ENCODE measurements at regions not wholly inside any gene's neighbourhood (a gene's known extent, or its start where the extent isn't known, plus 50 kb on each side); places are given as distances from the start of the nearest gene placed in this dataset.
"Not testable (repeated sequence)": the region's sequence is repeated elsewhere in the genome, so short reads cannot be mapped to it uniquely, and the experiment has no call there.

DNA sequence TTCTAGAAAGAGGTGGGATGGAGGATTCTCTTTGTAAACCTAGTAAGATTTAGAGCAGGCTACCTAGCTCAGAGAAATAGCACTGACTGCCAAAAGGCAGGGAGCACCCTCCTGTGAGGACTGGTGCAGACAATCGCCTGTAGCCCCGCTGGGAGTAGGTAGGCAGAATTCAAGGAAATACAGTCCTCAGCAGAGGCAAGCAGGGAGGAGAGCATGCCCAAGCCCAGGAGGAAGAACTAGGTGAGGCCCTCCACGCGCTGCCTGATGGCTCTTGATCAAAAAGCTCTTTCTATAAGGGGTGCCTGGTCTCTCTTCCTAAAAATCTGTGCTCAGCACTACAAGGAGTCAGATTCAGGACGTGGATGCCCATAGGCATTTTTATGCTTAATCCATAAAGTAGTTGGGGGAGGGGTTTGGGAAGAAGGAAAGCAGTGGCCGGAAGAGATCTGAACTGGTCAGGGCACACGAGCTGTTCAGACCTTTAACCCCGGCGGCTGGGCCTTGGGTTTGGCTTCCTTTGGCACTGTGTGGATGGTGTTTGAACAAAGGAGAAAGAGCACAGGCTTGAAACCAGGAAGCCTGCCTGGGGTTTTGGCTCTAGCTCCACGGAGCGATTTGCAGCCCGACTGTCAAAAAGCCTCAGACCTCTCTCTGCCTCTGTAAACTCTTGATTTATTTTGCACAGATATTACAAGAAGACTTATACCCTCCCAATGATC is 320.6 kb downstream of the FOXO1 start:
- DNase-seq = no peak
- Mint-ChIP-seq H3K27ac (no peak overlapping the region), H3K27me3 (ENCODE audit: low read depth) (no peaks in the 10 kb centered on the region), H3K9me3 (ENCODE audit: insufficient read depth) (no peaks in the 10 kb centered on the region), H3K36me3 (ENCODE audit: low read depth) (no peaks in the 10 kb centered on the region), H3K4me1 (ENCODE audit: low read depth) (no peaks in the 10 kb centered on the region), H3K4me3 (no peak overlapping the region)
- CTCF ChIA-PET = no interaction called here
- no peak for ATAC-seq
- POLR2A ChIA-PET = interaction anchor here (0.5 kb wide), 1 partner anchor 408 kb away, joined by 4 read pairs; no protein-coding TSS in a partner anchor

DNA sequence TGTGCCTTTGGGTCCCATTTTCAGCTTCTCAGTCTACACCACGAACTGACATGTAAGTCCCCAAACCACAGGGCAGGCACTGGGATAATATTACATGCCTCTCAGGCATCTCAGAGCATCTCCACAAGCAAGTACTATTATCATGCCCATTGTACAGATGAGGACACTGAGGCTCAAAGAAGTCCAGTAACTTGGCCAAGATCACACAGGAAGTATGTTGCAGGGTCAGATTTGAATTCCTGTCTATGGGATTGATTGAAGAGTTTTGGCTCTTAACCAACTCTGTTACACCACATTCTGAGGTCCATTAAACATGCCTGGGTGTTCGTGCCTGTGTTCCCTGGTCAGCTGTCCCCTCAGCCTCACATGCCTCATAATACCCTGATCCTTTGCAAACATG is 319.8 kb downstream of the FOXO1 start:
- H3K36me3 Mint-ChIP-seq (ENCODE audit: low read depth) = no peaks in the 10 kb centered on the region
- DNase-seq (no peak), ATAC-seq (no peak)
- H3K4me1 Mint-ChIP-seq (ENCODE audit: low read depth) = no peaks in the 10 kb centered on the region
- H3K9me3 Mint-ChIP-seq (ENCODE audit: insufficient read depth) = no peaks in the 10 kb centered on the region
- ChIA-PET CTCF (no interaction called here), POLR2A (no interaction called here)
- H3K27ac Mint-ChIP-seq = no peak overlapping the region
- H3K4me3 Mint-ChIP-seq = no peak overlapping the region
- H3K27me3 Mint-ChIP-seq (ENCODE audit: low read depth) = no peaks in the 10 kb centered on the region

DNA sequence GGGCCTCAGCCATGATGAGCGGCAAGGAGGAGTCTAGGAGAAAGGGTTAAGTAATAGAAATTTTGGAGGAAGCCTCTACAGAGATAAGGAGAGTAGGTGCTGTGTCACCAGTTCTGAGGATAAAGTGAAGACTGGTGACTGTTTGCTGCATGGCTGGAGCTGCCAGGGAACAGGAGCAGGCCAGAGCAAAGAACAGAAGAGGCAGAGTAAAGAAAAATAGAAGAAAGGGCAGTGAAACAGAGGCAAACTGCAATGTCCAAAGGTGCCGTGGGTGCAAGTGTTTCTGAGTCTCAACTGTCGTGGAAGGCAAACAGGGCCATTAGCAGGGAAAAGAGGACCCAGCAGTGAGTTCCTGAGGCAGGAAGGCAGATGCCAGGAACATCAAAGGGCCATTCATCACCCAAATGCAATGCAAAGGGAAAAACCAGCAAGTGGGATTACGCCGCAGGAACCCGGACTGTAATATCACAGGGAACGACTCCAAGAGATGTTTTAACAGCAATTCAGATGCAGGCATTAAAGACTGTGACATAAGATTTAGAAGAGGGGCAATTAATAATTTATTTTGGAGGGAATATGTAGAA is 318.3 kb downstream of the FOXO1 start:
- CTCF ChIA-PET = no interaction called here
- no peaks in the 10 kb centered on the region for H3K4me1 Mint-ChIP-seq (ENCODE audit: low read depth)
- H3K9me3 Mint-ChIP-seq (ENCODE audit: insufficient read depth) = no peaks in the 10 kb centered on the region
- no peak for ATAC-seq
- DNase-seq = no peak
- H3K4me3 Mint-ChIP-seq = no peak overlapping the region
- H3K36me3 Mint-ChIP-seq (ENCODE audit: low read depth) = no peaks in the 10 kb centered on the region
- POLR2A ChIA-PET = no interaction called here
- no peak overlapping the region for H3K27ac Mint-ChIP-seq
- H3K27me3 Mint-ChIP-seq (ENCODE audit: low read depth) = no peaks in the 10 kb centered on the region

DNA sequence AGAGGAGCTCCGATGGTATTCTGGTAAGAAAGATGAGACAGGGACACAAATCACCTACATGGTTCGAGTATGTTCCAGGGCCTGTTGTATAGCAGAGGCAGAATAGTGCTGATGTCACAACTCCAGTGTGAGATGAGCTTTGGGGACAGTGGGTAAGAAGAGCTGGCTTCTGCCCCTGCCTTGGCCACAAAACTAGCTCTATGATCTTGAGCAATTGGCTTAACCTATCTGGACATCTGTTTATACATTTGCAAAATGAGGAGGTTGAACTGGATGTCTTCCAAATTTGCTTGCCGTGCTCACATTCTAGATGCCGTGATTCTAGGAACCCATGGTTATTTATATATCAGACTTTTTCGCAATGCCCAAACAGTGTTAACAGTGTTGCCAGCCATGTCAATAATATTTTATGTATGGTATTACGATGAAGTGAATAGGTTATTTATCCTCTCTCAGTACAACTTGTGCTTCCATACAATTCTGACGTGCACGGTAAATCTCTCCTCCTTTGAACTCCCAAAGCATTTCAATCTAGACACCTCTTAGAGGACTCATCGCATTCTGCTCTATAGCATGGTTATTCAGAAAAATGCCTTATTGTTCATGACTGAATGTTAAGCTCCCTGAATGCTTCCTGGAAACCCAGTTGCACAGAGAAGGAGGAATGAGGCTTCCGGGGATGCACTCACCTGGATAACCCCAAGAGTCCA is 316.0 kb downstream of the FOXO1 start:
- ChIA-PET CTCF (no interaction called here), POLR2A (no interaction called here)
- ATAC-seq = no peak
- DNase-seq = no peak
- H3K4me1 Mint-ChIP-seq (ENCODE audit: low read depth) = no peaks in the 10 kb centered on the region
- H3K27me3 Mint-ChIP-seq (ENCODE audit: low read depth) = no peaks in the 10 kb centered on the region
- H3K36me3 Mint-ChIP-seq (ENCODE audit: low read depth) = no peaks in the 10 kb centered on the region
- H3K27ac Mint-ChIP-seq = no peak overlapping the region
- no peak overlapping the region for H3K4me3 Mint-ChIP-seq
- no peaks in the 10 kb centered on the region for H3K9me3 Mint-ChIP-seq (ENCODE audit: insufficient read depth)

DNA sequence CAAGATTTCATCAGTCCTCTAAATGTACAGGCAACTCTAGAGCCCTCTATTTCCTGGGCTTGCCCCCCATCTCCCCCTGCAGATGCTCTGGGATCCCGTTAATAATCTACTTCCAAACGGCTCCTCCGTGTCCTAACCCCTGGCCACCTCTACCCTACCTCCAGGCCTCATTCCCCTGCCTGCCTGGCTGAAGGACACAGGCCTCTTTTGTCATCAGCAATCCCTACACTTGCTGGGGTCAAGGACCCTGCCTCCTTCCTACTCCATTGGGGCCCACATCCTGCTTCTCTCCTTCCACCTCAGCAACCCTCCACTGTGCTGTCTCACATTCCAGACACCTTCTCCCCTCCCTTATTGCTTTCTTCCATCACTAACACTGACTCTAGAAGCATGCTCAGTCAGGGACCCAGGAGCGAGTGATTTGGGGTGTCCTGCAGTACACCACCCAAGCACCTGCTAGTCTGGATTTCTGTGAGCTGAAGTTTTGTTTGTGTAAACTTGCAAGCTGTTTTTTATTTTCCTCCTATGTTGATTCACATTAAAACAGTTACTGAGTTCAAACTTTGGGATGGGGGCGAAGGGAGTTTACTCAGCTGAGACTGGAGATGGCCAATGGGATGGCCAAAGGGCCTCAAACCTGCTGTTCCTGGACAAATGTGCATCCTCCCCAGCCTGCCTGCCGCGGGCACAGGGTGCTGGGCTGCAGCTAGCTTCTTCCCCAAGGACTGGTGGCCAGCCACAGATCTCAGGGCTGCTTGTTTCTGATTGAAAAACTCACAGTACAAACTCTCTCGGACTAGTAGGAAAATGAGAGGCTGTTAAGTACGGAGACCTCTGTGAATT is 314.7 kb downstream of the FOXO1 start:
- ATAC-seq (no peak), DNase-seq (no peak)
- Mint-ChIP-seq H3K4me1 (ENCODE audit: low read depth) (no peaks in the 10 kb centered on the region), H3K9me3 (ENCODE audit: insufficient read depth) (no peaks in the 10 kb centered on the region), H3K4me3 (no peak overlapping the region), H3K27ac (no peak overlapping the region), H3K36me3 (ENCODE audit: low read depth) (no peaks in the 10 kb centered on the region), H3K27me3 (ENCODE audit: low read depth) (no peaks in the 10 kb centered on the region)
- POLR2A ChIA-PET = no interaction called here
- CTCF ChIA-PET = no interaction called here

DNA sequence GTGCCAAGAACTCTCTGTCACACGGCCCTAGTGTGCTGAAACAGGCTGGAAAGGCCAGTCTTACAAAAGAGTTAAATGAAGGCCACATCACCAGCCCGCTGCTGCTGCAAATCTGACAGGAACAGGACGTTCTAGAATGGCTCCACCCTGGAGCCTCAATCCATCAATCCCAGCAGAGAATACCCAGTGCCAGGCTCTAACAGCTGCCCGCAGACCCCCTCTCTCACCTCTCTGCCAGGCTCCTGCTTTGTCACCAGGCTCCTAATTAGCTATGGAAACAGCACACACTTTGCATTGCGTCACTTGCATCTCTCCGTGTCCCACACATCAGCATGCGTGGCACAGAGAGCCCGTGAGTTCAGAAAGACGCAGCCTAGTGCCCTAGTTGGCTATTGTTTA is 314.1 kb downstream of the FOXO1 start:
- Mint-ChIP-seq H3K27ac (no peak overlapping the region), H3K9me3 (ENCODE audit: insufficient read depth) (no peaks in the 10 kb centered on the region), H3K36me3 (ENCODE audit: low read depth) (no peaks in the 10 kb centered on the region), H3K4me1 (ENCODE audit: low read depth) (no peaks in the 10 kb centered on the region), H3K27me3 (ENCODE audit: low read depth) (no peaks in the 10 kb centered on the region), H3K4me3 (no peak overlapping the region)
- ChIA-PET POLR2A (no interaction called here), CTCF (interaction anchor here (1.1 kb wide), 1 partner anchor 14 kb away, joined by 3 read pairs; no protein-coding TSS in a partner anchor)
- no peak for ATAC-seq
- no peak for DNase-seq

DNA sequence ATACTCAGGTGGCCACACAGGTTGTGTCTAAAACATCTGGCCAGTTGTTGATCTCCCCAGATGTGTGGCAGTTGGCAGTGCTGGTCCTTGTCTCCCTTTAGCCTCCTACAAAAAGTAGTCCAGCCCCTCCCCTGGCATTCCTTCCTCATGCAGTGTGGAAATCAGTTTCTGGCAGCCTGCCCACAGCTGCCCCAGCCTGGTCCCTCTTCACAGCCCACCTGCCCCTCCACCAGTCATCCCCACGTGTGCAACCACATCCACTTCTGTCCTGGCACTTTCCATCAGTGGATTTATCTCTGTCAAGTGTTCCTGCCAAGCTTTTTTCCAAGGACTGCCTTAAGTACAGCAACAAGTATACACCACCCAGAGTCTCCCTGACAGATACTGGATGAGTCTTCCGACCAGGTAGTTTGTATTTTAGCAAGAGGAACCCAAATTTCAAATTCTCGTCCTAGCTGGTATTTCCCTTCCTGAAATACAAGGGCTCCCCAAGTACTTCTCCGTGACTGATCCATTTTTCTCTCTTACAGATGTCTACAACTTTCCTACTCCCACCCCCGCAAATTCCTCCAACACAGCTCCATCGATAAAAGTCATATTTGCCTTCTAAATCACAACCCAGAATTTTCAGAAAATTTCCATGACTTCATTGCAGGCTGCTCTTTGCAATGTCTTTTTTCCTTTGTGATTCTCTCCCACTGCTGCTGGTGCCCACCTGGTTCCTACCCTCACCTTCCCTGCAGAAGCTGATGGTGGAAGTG is 313.5 kb downstream of the FOXO1 start:
- ChIA-PET CTCF (interaction anchor here (0.7 to 1.1 kb wide), 2 partner anchors 12 to 13 kb away, joined by 3 read pairs; no protein-coding TSS in a partner anchor), POLR2A (no interaction called here)
- Mint-ChIP-seq H3K9me3 (ENCODE audit: insufficient read depth) (no peaks in the 10 kb centered on the region), H3K27me3 (ENCODE audit: low read depth) (no peaks in the 10 kb centered on the region), H3K4me3 (no peak overlapping the region), H3K4me1 (ENCODE audit: low read depth) (no peaks in the 10 kb centered on the region), H3K27ac (no peak overlapping the region), H3K36me3 (ENCODE audit: low read depth) (no peaks in the 10 kb centered on the region)
- no peak for DNase-seq
- ATAC-seq = no peak

DNA sequence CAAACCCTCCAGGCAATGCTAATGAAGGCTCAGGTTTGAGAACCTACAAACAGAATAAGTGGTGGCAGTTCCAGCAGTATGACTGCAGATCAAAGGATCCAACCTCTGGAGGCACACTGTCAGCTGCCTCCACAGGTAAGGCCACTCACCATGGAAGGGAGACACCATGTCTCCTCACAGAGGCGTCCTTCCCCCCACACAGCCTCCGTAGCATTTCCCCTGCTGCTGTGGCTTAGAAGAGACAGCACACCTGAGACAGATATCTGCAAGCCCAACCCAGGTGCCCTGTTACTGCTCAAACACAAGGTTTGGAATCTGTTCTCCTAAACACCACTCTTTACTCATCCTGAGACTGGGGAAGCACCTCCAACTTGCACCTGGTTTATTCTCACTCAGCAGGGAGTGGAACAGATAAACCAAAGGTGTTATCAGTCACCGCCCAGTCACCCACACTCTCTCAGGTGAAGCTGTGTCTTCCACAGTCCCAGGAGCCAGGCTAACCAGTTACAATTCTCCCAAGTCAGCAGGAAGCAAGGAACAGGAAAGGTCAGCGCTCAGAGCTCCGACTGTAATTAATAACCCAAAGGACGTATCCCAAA is 311.2 kb downstream of the FOXO1 start:
- ChIA-PET POLR2A (no interaction called here), CTCF (no interaction called here)
- no peak for ATAC-seq
- no peak for DNase-seq
- H3K36me3 Mint-ChIP-seq (ENCODE audit: low read depth) = no peaks in the 10 kb centered on the region
- no peak overlapping the region for H3K4me3 Mint-ChIP-seq
- H3K27me3 Mint-ChIP-seq (ENCODE audit: low read depth) = no peaks in the 10 kb centered on the region
- H3K4me1 Mint-ChIP-seq (ENCODE audit: low read depth) = no peaks in the 10 kb centered on the region
- H3K27ac Mint-ChIP-seq = no peak overlapping the region
- H3K9me3 Mint-ChIP-seq (ENCODE audit: insufficient read depth) = no peaks in the 10 kb centered on the region

DNA sequence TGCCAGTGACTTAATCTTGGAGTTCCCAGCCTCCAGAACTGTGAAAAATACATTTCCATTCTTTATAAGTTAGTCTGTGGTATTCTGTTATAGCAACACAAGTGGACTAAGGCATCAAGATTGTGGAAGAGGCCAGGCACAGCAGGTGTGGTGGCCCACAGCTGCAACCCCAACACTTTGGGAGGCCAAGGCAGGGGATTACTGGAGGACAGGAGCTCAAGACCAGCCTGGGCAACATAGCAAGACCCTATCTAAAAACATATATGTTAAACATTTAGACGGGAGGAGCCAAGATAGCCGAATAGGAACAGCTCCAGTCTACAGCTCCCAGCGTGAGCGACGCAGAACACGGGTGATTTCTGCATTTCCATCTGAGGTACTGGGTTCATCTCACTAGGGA is 310.4 kb downstream of the FOXO1 start:
- ChIA-PET CTCF (no interaction called here), POLR2A (no interaction called here)
- DNase-seq (no peak), ATAC-seq (no peak)
- Mint-ChIP-seq H3K9me3 (ENCODE audit: insufficient read depth) (no peaks in the 10 kb centered on the region), H3K36me3 (ENCODE audit: low read depth) (no peaks in the 10 kb centered on the region), H3K4me3 (no peak overlapping the region), H3K27ac (no peak overlapping the region), H3K27me3 (ENCODE audit: low read depth) (no peaks in the 10 kb centered on the region), H3K4me1 (ENCODE audit: low read depth) (no peaks in the 10 kb centered on the region)

DNA sequence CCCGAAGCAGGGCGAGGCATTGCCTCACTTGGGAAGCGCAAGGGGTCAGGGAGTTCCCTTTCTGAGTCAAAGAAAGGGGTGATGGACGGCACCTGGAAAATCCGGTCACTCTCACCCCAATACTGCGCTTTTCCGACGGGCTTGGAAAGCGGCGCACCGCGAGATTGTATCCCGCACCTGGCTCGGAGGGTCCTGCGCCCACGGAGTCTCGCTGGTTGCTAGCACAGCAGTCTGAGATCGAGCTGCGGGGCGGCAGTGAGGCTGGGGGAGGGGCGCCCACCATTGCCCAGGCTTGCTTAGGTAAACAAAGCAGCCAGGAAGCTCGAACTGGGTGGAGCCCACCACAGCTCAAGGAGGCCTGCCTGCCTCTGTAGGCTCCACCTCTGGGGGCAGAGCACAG is 310.0 kb downstream of the FOXO1 start:
- ATAC-seq; CTCF ChIA-PET; H3K36me3 Mint-ChIP-seq (ENCODE audit: low read depth); H3K27ac Mint-ChIP-seq; H3K4me1 Mint-ChIP-seq (ENCODE audit: low read depth); H3K9me3 Mint-ChIP-seq (ENCODE audit: insufficient read depth); H3K4me3 Mint-ChIP-seq; DNase-seq; POLR2A ChIA-PET; H3K27me3 Mint-ChIP-seq (ENCODE audit: low read depth): not testable (repeated sequence)

DNA sequence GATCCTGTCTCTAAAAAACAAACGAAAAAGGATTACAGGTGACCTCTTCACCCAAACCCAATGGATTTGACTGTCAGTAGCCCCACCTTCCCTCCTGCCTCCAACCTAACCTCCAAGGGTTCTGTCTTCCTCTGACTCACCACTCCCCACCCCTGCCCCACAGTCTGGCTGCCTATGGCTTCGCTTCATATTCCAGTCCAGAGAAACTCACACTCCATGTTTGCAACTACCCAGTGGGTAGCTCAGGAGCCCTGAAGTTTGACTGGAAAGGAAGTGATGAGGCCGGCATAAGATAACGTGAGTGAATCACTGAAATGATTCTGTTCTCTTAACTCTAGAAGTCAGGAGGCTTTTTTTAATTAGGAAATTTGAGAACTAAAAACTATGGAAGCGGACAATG is 303.9 kb downstream of the FOXO1 start:
- Mint-ChIP-seq H3K36me3 (ENCODE audit: low read depth) (no peaks in the 10 kb centered on the region), H3K27me3 (ENCODE audit: low read depth) (no peaks in the 10 kb centered on the region), H3K4me3 (no peak overlapping the region), H3K4me1 (ENCODE audit: low read depth) (peaks cover 2% of the 10 kb centered on the region), H3K9me3 (ENCODE audit: insufficient read depth) (no peaks in the 10 kb centered on the region), H3K27ac (no peak overlapping the region)
- ChIA-PET POLR2A (interaction anchor here (0.6 kb wide), 1 partner anchor 24 kb away, joined by 3 read pairs; no protein-coding TSS in a partner anchor), CTCF (no interaction called here)
- ATAC-seq (no peak), DNase-seq (no peak)
